ENCODE measurements at regions not wholly inside any gene's neighbourhood (a gene's known extent, or its start where the extent isn't known, plus 50 kb on each side); places are given as distances from the start of the nearest gene placed in this dataset.
"Not testable (repeated sequence)": the region's sequence is repeated elsewhere in the genome, so short reads cannot be mapped to it uniquely, and the experiment has no call there.

DNA sequence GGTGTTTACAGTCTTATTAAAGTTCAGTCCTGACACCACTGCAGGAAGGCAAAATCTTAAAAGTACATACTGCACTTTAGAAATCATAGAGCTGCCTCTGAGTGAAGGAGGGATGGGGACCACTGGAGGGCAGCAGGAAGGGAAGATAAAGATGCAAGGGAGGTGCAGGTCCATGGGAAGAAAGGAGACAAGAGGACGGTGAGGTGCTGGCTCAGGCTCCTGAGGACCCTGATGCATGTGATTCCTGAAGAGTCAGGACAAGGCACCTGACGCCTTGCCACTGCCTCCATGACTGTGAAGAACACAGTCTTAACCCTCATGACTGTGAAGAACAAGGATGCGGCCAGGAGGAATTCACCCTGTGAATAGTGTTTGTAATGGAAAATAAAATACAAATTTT lies 116.2 kb upstream of the NPAS2 start:
- no peak for DNase-seq

- no peak for DNase-seq
Observed at GRCh38 chr2:100704156-100704555, 115.8 kb upstream of the NPAS2 start.

- no peak for DNase-seq
Observed at GRCh38 chr2:100704711-100705110, 115.2 kb upstream of the NPAS2 start.

DNA sequence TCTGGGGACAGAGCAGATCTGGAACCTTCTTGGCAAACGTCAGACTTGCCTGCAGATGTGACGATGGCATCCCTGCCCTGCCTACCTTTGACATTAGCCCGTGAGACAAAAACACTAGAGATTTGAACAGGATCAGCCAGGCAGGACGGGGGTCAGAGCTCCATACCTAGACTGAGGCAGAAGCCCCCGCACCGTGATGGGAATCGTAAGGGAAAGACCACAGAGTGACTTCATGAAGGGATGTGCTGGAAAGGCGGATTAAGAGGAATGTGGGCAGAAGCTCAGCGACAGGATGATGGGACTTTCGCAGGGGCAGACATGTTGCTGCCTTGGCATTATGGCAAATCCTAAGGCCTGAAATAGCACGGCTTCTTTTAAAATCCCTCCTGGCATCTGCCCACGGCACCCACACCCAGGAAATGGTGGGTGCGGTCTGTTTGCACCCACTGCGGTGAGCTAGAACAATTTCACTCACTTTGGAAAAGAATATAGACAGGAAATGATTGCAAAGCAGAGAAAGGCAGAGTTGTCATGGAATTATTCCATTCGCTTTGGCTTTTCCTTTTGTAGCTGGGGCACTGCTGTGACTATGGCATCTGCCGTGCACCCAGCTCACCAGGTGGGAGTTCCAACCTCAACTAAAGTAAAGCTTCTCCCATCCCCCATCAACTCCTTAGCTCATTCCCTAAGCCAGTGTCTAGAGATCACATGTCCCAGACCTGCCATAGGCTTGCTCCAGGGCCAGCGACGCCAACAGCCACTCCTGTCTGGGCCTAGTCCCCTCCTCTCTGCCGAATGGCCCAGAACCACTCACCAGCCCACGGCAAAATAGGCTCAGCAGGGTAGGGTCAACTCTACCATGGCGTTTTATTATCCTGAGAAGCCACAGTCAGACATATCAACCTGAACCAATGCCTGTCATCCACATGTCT lies 112.7 kb upstream of the NPAS2 start:
- DNase-seq, result no peak

- no peak for DNase-seq
Observed at GRCh38 chr2:100708333-100708732, 111.6 kb upstream of the NPAS2 start.

DNA sequence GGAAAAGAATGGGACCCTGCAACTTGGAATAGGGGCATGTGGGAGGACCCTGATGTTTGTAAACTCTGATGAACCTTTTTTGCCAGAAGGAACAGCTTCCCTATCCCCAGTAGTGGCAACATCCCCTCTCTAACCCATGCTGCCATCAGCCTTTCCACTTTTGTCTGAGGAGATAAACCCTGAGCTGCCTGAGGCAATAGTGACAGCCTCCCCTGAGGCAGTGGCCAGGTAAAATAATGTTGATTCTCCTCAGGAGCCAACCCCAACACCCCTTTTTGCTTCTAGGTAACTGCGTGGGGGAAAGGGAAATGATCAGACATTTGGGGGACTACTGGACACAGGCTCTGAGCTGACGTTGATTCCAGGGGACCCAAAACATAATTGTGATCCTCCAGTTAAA lies 106.8 kb upstream of the NPAS2 start:
- DNase-seq, result no peak

DNA sequence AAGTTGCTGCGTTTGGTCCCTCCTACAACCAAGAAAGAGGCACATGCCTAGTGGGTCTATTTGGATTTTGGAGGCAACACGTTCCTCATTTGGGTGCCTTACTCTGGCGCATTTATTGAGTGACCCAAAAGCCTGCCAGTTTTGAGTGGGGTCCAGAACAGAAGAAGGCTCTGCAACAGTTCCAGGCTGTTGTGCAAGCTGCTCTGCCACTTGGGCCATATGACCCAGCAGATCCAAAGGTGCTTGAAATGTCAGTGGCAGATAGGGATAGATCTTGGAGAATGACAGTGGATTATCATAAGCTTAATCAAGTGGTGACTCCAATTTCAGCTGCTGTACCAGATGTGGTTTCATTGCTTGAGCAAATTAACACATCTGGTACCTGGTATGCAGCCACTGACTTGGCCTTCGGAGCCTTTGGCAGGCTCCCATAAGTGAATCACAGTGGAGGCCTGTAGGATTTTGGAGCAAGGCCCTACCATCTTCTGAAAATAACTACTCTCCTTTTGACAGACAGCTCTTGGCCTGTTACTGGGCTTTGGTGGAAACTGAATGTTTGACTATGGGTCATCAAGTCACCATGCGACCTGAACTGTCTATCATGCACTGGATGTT lies 105.4 kb upstream of the NPAS2 start:
- not testable (repeated sequence) for DNase-seq

DNA sequence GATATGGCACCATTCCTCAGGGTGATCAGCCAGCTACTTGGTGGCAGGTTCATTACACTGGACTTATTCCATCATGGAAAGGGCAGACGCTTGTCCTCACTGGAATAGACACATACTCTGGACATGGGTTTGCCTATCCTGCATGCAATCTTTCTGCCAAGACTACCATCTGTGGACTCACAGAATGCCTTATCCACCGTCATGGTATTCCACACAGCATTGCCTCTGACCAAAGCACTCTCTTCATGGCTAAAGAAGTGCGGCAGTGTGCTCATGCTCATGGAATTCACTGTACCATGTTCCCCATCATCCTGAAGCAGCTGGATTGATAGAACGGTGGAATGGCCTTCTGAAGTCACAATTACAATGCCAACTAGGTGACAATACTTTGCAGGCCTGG lies 104.1 kb upstream of the NPAS2 start:
- DNase-seq, result not testable (repeated sequence)

- DNase-seq, result no peak
Observed at GRCh38 chr2:100716581-100716980, 103.4 kb upstream of the NPAS2 start.

- DNase-seq, result no peak
Observed at GRCh38 chr2:100718065-100718629, 101.8 kb upstream of the NPAS2 start.

DNA sequence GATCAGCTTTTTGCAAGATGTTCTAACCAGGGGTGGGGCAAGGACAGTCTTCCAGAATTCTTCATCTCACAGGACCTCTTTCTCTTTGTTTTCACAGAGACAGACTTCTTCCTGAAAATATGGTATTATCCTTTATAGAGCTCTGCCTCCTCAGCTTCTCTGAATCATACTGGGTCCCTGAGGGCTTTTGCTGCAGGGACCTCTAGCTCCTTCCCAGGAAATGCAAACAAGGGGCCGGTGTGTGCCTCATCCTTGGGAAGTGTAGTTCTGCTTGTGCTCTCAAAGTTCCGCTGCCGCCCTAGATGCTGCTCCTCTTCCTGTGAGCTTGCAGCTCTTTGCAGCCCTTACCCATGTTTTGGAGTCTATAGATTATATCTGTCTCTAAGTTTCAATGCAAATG lies 99.5 kb upstream of the NPAS2 start:
- DNase-seq, result no peak

DNA sequence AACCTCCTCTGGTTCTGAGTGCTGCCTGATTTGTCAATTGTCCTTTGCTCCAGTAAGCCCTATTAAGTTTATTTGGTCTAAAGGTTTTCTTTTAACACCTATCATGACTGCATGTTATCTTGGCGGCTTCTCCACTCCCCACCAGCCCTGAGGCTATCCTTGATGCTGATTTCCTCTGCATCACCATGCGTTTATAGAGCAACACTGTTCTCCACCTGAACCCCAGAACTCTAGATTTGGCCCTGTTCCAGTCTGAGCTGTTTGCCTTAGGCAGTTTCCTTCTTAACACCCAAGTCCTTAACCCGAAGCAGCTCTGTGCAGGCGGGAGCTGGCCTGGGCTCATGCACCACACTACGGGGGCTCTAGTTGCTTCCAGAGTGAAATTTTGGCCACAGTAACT lies 98.2 kb upstream of the NPAS2 start:
- DNase-seq, result no peak

DNA sequence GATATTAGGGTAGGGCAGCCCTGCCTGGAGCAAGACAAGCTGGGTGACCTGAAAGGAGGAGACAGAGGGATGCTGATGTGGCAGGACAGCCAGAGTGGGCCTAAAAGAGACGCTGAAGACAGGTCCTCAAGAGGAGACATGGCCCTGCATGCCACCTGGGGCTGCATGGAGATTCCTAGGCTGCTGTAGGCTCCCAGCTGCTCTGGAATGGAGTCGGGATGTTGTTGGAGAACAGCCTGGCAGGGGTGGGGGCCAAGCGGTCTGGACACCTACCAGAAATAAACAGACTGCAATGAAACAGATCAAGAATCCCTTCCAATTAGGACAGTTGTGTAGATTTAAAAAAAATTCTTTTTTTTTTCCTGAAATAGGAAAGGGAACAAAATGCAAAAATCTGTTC lies 97.8 kb upstream of the NPAS2 start:
- DNase-seq, result no peak

DNA sequence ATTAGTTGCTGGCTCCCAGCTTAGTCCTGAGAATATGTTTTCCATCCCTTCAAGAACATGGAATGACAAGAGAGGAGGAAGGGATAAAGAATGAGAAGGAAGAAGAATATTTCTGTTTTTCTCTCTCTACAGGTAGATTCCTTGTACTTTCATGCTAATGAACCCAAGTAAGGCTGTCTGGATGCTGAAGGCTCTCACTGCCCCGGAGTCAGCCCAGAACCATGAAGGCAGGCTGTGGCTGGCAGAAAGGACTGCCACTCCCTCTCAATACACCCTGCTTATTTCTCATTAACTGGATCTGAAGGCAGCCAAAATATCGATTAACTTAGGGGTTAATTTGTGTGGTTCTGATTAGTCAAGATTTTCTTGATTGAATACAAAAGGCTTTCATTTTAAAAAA lies 93.1 kb upstream of the NPAS2 start:
- DNase-seq, result no peak

GRCh38 chr2:100730290-100730868 lies 89.6 kb upstream of the NPAS2 start:
- peak; percentile 45 for DNase-seq

GRCh38 chr2:100731535-100731981 lies 88.4 kb upstream of the NPAS2 start:
- no peak for DNase-seq

GRCh38 chr2:100733391-100734187 lies 86.3 kb upstream of the NPAS2 start:
- DNase-seq, result no peak

DNA sequence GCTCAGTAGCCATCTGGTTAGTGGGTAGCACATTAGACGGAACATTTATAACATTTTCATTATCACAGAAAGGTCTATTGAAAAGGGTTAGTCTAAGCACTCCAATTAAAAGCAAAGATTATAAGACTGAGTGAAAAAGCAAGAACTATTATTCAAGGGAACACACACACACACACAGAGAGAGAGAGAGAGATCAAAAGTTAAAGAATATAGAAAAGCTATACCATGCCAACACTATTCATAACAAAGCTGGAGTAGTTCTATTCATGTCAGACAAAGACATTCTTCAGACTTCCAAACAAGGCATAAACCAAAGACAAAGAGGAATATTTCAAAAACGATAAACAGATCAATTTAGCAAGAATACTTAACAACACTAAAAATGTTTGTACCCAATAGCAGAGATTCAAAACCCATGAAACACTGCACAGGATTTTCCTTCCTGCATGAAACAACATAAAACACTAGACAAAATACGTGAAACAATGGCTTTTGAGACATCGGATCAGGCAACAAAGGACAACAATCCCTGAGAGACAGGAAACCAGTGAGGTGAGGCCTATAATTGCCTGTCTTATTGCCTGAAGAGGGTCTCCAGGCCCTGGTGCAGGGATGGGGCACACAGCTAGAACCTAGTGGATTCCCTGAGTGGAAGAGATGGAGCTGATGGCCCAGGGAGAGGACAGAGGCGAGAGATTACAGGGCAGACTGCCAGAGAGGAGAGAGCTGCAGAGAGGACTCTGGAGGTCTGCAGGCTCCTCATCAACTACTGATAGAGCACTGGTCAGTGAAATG lies 83.6 kb upstream of the NPAS2 start:
- DNase-seq, result no peak

DNA sequence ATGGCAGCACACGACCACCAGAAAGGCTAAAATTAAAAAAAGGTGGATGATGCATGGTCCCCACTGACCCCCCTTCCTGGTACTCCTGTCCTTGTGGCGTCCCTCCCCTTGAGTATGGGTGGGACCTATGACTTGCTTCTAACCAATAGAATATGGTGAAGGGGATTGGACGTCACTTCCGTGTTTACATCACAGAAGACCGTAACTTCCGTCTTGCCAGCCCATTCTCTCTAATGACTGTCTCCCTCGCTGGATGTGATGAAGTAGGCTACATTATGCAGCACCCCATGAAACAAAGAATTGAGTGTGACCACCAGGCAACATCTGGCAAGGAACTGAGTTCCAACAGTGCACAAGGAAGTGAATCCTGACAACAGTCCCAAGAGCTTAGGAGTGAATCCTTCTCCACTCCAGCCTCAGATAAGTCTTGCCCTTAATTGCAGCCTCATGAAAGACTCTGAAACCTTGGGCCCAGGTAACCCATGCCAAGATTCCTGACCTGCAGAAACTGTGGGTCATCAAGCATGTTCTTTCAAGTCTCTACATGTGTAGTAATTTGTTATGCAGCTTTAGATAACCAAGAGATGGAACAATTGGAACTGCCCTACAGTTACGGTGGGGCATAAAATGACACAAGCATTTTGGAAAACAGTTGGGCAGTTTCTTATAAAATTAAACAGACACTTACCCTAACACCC lies 80.1 kb upstream of the NPAS2 start:
- no peak for DNase-seq

- DNase-seq, result no peak
Observed at GRCh38 chr2:100741880-100742276, 78.1 kb upstream of the NPAS2 start.

Measured in CD4-positive, alpha-beta T cell treated with Interleukin-6 for 4 hours (primary cell).